ENCODE measurements at regions not wholly inside any gene's neighbourhood (a gene's known extent, or its start where the extent isn't known, plus 50 kb on each side); places are given as distances from the start of the nearest gene placed in this dataset.

DNA sequence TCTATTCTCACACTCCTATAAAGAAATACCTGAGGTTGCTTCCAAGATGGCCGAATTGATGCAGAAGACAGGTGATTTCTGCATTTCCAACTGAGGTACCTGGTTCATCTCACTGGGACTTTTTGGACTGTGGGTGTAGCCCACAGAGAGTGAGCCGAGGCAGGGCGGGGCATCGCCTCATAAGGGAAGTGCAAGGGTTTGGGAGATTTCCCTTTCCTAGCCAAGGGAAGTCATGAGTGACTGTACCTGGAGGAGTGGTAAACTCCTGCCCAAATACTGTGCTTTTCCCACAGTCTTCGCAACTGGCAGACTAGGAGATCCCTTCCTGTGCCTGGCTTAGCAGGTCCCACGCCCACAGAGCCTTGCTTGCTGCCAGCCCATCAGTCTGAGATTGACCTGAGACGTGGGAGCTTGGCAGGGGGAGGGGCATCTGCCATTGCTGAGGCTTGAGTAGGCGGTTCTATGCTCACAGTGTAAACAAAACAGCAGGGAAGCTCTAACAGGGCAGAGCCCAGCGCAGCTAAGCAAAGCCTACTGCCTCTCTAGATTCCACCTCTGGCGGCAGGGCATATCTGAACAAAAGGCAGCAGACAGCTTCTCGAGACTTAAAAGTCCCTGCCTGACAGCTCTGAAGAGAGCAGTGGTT is 152.2 kb downstream of the ARL4A start:
- TF ChIP-seq, protein P1, sequence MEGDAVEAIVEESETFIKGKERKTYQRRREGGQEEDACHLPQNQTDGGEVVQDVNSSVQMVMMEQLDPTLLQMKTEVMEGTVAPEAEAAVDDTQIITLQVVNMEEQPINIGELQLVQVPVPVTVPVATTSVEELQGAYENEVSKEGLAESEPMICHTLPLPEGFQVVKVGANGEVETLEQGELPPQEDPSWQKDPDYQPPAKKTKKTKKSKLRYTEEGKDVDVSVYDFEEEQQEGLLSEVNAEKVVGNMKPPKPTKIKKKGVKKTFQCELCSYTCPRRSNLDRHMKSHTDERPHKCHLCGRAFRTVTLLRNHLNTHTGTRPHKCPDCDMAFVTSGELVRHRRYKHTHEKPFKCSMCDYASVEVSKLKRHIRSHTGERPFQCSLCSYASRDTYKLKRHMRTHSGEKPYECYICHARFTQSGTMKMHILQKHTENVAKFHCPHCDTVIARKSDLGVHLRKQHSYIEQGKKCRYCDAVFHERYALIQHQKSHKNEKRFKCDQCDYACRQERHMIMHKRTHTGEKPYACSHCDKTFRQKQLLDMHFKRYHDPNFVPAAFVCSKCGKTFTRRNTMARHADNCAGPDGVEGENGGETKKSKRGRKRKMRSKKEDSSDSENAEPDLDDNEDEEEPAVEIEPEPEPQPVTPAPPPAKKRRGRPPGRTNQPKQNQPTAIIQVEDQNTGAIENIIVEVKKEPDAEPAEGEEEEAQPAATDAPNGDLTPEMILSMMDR (IDR thresholded peaks at IDR 0.05; ENCODE audit: borderline replicate concordance, extremely low read depth, low read length, poor library complexity, severe bottlenecking) = no peak
- no peak for TF ChIP-seq EZH2 (IDR thresholded peaks at IDR 0.05; ENCODE audit: borderline replicate concordance, low read depth, low read length, severe bottlenecking)

Data from DND-41 (cell line).